ENCODE measurements at regions not wholly inside any gene's neighbourhood (a gene's known extent, or its start where the extent isn't known, plus 50 kb on each side); places are given as distances from the start of the nearest gene placed in this dataset.

DNA sequence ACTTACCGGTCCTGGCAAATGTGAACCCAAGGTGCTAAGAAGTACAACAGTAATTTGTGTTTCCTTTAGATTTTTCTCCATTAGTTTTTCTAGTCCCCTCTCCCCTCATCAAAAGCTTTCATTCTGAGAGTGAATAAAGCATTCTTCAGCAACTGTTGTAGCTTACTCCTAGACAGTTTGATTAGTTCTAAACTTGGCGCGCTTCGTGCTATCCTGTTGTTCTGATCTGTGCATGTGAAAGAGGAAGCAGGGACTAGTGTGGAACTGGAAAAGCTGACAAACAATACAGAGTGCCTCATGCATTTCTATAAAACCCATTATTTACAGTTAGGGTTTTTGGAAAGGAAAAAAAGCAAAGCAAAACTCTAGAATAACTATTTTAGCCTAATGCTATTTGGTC lies 556.9 kb upstream of the SLIT2 start:
- WGBS, 2 donors (ENCODE audit: low coverage in 1 of 2): 62 to 64% methylated on average over 4 of the region's 4 CpGs

DNA sequence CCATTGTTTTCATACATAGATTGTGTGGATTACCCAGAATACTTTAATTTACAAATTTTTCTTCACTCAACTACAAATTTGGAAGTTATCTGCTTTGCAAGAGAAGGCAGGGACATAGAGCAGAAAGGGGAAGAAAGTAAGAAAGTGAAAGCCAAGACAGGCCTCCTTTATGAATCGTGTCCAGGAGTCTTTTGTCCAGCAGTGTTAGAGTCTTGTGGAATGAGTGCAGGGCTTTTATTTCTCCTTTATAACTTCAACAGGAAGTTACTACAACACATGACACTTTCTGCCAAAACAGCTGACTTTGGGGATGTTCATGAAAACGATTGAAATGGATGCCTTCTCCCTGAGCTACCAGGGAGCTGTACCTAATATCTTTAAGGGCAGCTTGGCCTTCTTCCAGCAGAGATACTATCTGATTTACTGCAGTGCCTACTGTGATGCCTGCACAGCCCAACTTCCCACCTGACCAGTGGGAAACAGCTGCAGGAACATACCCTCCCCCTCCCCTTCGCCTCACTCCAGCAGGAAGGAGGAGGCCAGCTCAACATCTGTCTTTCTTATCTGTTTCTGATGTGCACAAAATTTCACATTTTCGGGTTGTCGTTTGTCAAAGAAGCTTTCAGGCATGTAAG lies 557.7 kb upstream of the SLIT2 start:
- intact Hi-C loops (cut with DNase I; ENCODE audit: low total_unique reads): no loop called here
- 45 to 52% methylated on average over 4 to 5 of the region's 5 CpGs for WGBS, 2 donors (ENCODE audit: low coverage in 1 of 2)
- TF ChIP-seq, protein P1, sequence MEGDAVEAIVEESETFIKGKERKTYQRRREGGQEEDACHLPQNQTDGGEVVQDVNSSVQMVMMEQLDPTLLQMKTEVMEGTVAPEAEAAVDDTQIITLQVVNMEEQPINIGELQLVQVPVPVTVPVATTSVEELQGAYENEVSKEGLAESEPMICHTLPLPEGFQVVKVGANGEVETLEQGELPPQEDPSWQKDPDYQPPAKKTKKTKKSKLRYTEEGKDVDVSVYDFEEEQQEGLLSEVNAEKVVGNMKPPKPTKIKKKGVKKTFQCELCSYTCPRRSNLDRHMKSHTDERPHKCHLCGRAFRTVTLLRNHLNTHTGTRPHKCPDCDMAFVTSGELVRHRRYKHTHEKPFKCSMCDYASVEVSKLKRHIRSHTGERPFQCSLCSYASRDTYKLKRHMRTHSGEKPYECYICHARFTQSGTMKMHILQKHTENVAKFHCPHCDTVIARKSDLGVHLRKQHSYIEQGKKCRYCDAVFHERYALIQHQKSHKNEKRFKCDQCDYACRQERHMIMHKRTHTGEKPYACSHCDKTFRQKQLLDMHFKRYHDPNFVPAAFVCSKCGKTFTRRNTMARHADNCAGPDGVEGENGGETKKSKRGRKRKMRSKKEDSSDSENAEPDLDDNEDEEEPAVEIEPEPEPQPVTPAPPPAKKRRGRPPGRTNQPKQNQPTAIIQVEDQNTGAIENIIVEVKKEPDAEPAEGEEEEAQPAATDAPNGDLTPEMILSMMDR (IDR thresholded peaks at IDR 0.05): no peak
- no peak for TF ChIP-seq EP300 (IDR thresholded peaks at IDR 0.05; ENCODE audit: low read depth)
- TF ChIP-seq POLR2AphosphoS5 (IDR thresholded peaks at IDR 0.05): no peak
- TF ChIP-seq POLR2A (IDR thresholded peaks at IDR 0.05): no peak

More for the DNA sequence above, 556.9 kb upstream of the SLIT2 start:
- no peak overlapping the region for H3K27ac ChIP-seq
- peaks cover 0 to 3% (median 0%) of the 10 kb centered on the region in 4 donors for H3K4me1 ChIP-seq
- DNase-seq: no peak
- intact Hi-C loops (cut with DNase I; ENCODE audit: low total_unique reads): no loop called here
- H3K27me3 ChIP-seq: no peaks in the 10 kb centered on the region
- H3K4me3 ChIP-seq: no peak overlapping the region
- in situ Hi-C loops (cut with MboI; ENCODE audit: low pct_ligation_motif_present in 1 of 4, low pct_unique_long_range_greater_than_20kb in 1 of 4, low sequenced_read_pairs in 3 of 4): no loop called here
- no peaks in the 10 kb centered on the region for H3K9me3 ChIP-seq
- no peaks in the 10 kb centered on the region for H3K36me3 ChIP-seq
- TF ChIP-seq POLR2AphosphoS5 (IDR thresholded peaks at IDR 0.05) (no peak), EP300 (IDR thresholded peaks at IDR 0.05; ENCODE audit: low read depth) (no peak), POLR2A (IDR thresholded peaks at IDR 0.05) (no peak)
- TF ChIP-seq, protein P1 (IDR thresholded peaks at IDR 0.05): no peak

DNA sequence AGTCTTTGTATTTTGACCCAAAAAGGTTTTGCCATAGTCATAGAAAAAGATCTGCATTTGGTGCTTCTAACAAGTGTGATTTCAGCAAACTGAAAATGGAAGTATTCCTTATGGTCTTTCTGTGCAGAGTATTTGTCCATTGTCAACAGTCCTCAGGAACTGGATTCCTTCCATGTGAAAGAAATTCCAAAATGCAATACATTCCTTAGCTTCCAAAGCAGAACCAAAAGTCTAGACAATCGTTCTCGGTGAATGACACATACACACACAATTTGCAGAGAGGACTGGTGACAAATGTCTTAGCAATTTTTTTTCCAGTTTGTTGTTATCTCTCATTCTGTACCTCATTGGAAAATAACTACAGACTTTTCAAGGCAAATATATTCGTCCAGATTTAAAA lies 562.2 kb upstream of the SLIT2 start:
- no peak for DNase-seq
- Histone ChIP-seq H3K27ac (no peak overlapping the region), H3K4me3 (no peak overlapping the region), H3K9me3 (no peaks in the 10 kb centered on the region), H3K36me3 (no peaks in the 10 kb centered on the region), H3K27me3 (no peaks in the 10 kb centered on the region), H3K4me1 (peaks cover 0 to 3% (median 0%) of the 10 kb centered on the region in 4 donors)
- in situ Hi-C loops (cut with MboI; ENCODE audit: low pct_ligation_motif_present in 1 of 4, low pct_unique_long_range_greater_than_20kb in 1 of 4, low sequenced_read_pairs in 3 of 4): no loop called here
- TF ChIP-seq POLR2AphosphoS5 (IDR thresholded peaks at IDR 0.05): no peak
- TF ChIP-seq POLR2A (IDR thresholded peaks at IDR 0.05): no peak
- TF ChIP-seq, protein P1 (IDR thresholded peaks at IDR 0.05): no peak
- no peak for TF ChIP-seq EP300 (IDR thresholded peaks at IDR 0.05; ENCODE audit: low read depth)
- 52 to 66% methylated on average over 3 of the region's 3 CpGs for WGBS, 2 donors (ENCODE audit: low coverage in 1 of 2)
- intact Hi-C loops (cut with DNase I; ENCODE audit: low total_unique reads): no loop called here

More for the DNA sequence above, 557.7 kb upstream of the SLIT2 start:
- in situ Hi-C loops (cut with MboI; ENCODE audit: low pct_ligation_motif_present in 1 of 4, low pct_unique_long_range_greater_than_20kb in 1 of 4, low sequenced_read_pairs in 3 of 4): no loop called here
- no peak for DNase-seq
- peak overlapping the region in 2 of 4 donors; percentile 5 to 14 for H3K27ac ChIP-seq
- no peaks in the 10 kb centered on the region for H3K36me3 ChIP-seq
- H3K27me3 ChIP-seq: no peaks in the 10 kb centered on the region
- no peaks in the 10 kb centered on the region for H3K9me3 ChIP-seq
- H3K4me1 ChIP-seq: peaks cover 0 to 3% (median 0%) of the 10 kb centered on the region in 4 donors
- H3K4me3 ChIP-seq: no peak overlapping the region

DNA sequence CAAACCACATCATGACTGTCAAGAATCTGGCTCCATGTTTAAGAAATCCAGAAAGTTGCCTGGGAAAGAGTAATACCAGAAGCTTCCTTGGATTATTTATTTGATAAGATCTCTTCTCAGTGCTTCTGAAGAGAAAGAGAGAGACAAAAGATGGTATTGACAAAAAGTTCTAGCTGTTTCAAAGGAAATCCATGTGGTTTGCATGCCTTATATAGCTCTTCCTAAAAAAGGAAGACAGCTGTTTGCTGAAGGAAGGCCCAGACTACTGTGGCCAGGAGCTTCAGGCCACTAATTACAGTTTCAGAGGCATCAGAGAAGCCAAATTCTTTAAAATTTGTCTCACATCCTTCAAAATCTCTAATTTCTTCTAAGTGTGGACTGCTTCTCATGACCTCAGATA lies 565.2 kb upstream of the SLIT2 start:
- intact Hi-C loops (cut with DNase I; ENCODE audit: low total_unique reads) (no loop called here), in situ Hi-C loops (cut with MboI; ENCODE audit: low pct_ligation_motif_present in 1 of 4, low pct_unique_long_range_greater_than_20kb in 1 of 4, low sequenced_read_pairs in 3 of 4) (no loop called here)
- Histone ChIP-seq H3K36me3 (no peaks in the 10 kb centered on the region), H3K4me3 (no peak overlapping the region), H3K27me3 (no peaks in the 10 kb centered on the region), H3K4me1 (no peaks in the 10 kb centered on the region), H3K9me3 (no peaks in the 10 kb centered on the region), H3K27ac (no peak overlapping the region)
- no peak for DNase-seq
- TF ChIP-seq EP300 (IDR thresholded peaks at IDR 0.05; ENCODE audit: low read depth): no peak
- no peak for TF ChIP-seq POLR2A (IDR thresholded peaks at IDR 0.05)
- no peak for TF ChIP-seq POLR2AphosphoS5 (IDR thresholded peaks at IDR 0.05)
- TF ChIP-seq, protein P1 (IDR thresholded peaks at IDR 0.05): no peak

Measured in transverse colon (tissue), 4 donors.